ENCODE measurements at regions not wholly inside any gene's neighbourhood (a gene's known extent, or its start where the extent isn't known, plus 50 kb on each side); places are given as distances from the start of the nearest gene placed in this dataset.

DNA sequence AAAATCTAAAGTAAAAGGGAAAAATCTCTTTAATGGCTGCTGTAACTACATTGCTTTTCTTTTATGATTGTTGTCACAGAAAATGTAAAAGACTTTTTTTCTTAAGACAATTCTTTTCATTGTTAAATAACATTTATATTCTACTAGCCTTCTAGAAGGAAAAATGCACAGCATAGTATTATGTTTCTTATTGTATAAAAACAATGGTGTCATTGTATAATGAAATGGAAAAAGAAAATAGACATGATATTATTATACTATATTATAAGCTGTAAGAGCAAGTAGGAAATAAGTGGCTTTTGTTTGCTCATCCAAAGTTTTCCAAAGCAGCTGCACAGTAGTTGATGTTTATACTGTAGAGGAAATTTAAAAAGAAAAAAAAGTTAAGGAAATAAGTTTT is 1021.7 kb downstream of the EFNA5 start:
- TF ChIP-seq, protein P1, sequence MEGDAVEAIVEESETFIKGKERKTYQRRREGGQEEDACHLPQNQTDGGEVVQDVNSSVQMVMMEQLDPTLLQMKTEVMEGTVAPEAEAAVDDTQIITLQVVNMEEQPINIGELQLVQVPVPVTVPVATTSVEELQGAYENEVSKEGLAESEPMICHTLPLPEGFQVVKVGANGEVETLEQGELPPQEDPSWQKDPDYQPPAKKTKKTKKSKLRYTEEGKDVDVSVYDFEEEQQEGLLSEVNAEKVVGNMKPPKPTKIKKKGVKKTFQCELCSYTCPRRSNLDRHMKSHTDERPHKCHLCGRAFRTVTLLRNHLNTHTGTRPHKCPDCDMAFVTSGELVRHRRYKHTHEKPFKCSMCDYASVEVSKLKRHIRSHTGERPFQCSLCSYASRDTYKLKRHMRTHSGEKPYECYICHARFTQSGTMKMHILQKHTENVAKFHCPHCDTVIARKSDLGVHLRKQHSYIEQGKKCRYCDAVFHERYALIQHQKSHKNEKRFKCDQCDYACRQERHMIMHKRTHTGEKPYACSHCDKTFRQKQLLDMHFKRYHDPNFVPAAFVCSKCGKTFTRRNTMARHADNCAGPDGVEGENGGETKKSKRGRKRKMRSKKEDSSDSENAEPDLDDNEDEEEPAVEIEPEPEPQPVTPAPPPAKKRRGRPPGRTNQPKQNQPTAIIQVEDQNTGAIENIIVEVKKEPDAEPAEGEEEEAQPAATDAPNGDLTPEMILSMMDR (IDR thresholded peaks at IDR 0.05), result no peak
- no peak for TF ChIP-seq POLR2A (IDR thresholded peaks at IDR 0.05)

All from right lobe of liver (tissue), 4 donors.